Prostate gland (tissue), 2 donors: ENCODE measurements at regions not wholly inside any gene's neighbourhood (a gene's known extent, or its start where the extent isn't known, plus 50 kb on each side); places are given as distances from the start of the nearest gene placed in this dataset.

Experiments
- CTCF ChIP-seq, 4 experiments: fragments of 200-600 bp in 2 of 4; fragments of 450-650 bp in 2 of 4; sonication (generic) in 2 of 4; IDR thresholded peaks; 1 replicate in 3 of 4; 2 replicates in 1 of 4; pipeline ENCODE4 v1.5.1; 2016 to 2019; ENCODE audit warnings: antibody characterized with exemption in 4 of 4, mild to moderate bottlenecking in 2 of 4, moderate library complexity in 2 of 4
- POLR2A ChIP-seq: fragments of 450-650 bp; IDR thresholded peaks from one replicate; pipeline ENCODE4 v1.6.1; 2016; ENCODE audit warnings: antibody characterized with exemption, mild to moderate bottlenecking

- no peak for TF ChIP-seq CTCF (IDR thresholded peaks at IDR 0.05)
- TF ChIP-seq POLR2A = no peak
These were observed 645.7 kb downstream of the FGF9 start for GRCh38 chr13:22316494-22317025.
